ENCODE measurements at regions not wholly inside any gene's neighbourhood (a gene's known extent, or its start where the extent isn't known, plus 50 kb on each side); places are given as distances from the start of the nearest gene placed in this dataset.
A peak's percentile ranks its signal among the peaks of the same experiment; 100 is the strongest.

- Histone ChIP-seq H3K27me3 (no peaks in the 10 kb centered on the region), H3K4me1 (peaks cover 3 to 30% (median 3%) of the 10 kb centered on the region in 3 donors), H3K9me3 (no peaks in the 10 kb centered on the region), H3K36me3 (no peaks in the 10 kb centered on the region), H3K27ac (no peak overlapping the region), H3K4me3 (no peak overlapping the region)
- ATAC-seq, result no peak
- TF ChIP-seq POLR2A (IDR thresholded peaks at IDR 0.05), result no peak
- no peak for TF ChIP-seq POLR2AphosphoS5 (IDR thresholded peaks at IDR 0.05)
- no peak for TF ChIP-seq CTCF (IDR thresholded peaks at IDR 0.05)
- TF ChIP-seq EP300 (IDR thresholded peaks at IDR 0.05), result no peak
- WGBS, 2 donors (ENCODE audit: low coverage in 1 of 2), result 16 to 19% methylated on average over 5 to 6 of the region's 6 CpGs
These were observed 187.9 kb downstream of the KATNAL1 start for GRCh38 chr13:30119476-30119875.

- Histone ChIP-seq H3K36me3 (no peaks in the 10 kb centered on the region), H3K9me3 (no peaks in the 10 kb centered on the region), H3K27me3 (no peaks in the 10 kb centered on the region), H3K4me3 (no peak overlapping the region), H3K4me1 (peaks cover 3 to 47% (median 3%) of the 10 kb centered on the region in 3 donors), H3K27ac (no peak overlapping the region)
- WGBS, 2 donors (ENCODE audit: low coverage in 1 of 2), result 71% methylated on average over 5 of the region's 6 CpGs; no CpG with 5 or more reads in 1 of the 2 donors
- ATAC-seq, result no peak
- TF ChIP-seq POLR2AphosphoS5 (IDR thresholded peaks at IDR 0.05) (no peak), EP300 (IDR thresholded peaks at IDR 0.05) (no peak), POLR2A (IDR thresholded peaks at IDR 0.05) (no peak), CTCF (IDR thresholded peaks at IDR 0.05) (no peak)
These were observed 191.0 kb downstream of the KATNAL1 start for GRCh38 chr13:30116379-30116778.

GRCh38 chr13:30115257-30115600 lies 192.1 kb downstream of the KATNAL1 start:
- peak overlapping the region in 1 of 4 donors; percentile 68 for H3K27ac ChIP-seq
- ATAC-seq, result no peak
- no peaks in the 10 kb centered on the region for H3K27me3 ChIP-seq
- peak overlapping the region in 1 of 2 donors; percentile 74 for H3K4me3 ChIP-seq
- no peaks in the 10 kb centered on the region for H3K36me3 ChIP-seq
- no peaks in the 10 kb centered on the region for H3K9me3 ChIP-seq
- TF ChIP-seq EP300 (IDR thresholded peaks at IDR 0.05) (no peak), CTCF (IDR thresholded peaks at IDR 0.05) (no peak), POLR2A (IDR thresholded peaks at IDR 0.05) (no peak), POLR2AphosphoS5 (IDR thresholded peaks at IDR 0.05) (no peak)
- H3K4me1 ChIP-seq, result peaks cover 3 to 47% (median 3%) of the 10 kb centered on the region in 3 donors
- WGBS, 2 donors (ENCODE audit: low coverage in 1 of 2), result 6 to 19% methylated on average over 8 to 9 of the region's 9 CpGs

GRCh38 chr13:30114571-30115256 lies 192.6 kb downstream of the KATNAL1 start:
- no peaks in the 10 kb centered on the region for H3K9me3 ChIP-seq
- WGBS, 2 donors (ENCODE audit: low coverage in 1 of 2), result 0% methylated on average over 1 of the region's 67 CpGs; no CpG with 5 or more reads in 1 of the 2 donors
- H3K36me3 ChIP-seq, result no peaks in the 10 kb centered on the region
- peak overlapping the region; percentile 34 to 74 for H3K4me3 ChIP-seq
- H3K27me3 ChIP-seq, result no peaks in the 10 kb centered on the region
- TF ChIP-seq CTCF (IDR thresholded peaks at IDR 0.05), result peak; percentile 66 to 94 (median 90)
- TF ChIP-seq POLR2A (IDR thresholded peaks at IDR 0.05), result no peak
- peak overlapping the region in 3 of 4 donors; percentile 49 to 68 (median 68) for H3K27ac ChIP-seq
- peak; percentile 88 for ATAC-seq
- peaks cover 0 to 44% (median 3%) of the 10 kb centered on the region in 3 donors for H3K4me1 ChIP-seq

- no peak for ATAC-seq
- 48 to 55% methylated on average over 8 to 10 of the region's 15 CpGs for WGBS, 2 donors (ENCODE audit: low coverage in 1 of 2)
- no peaks in the 10 kb centered on the region for H3K27me3 ChIP-seq
- H3K4me1 ChIP-seq, result peaks cover 0 to 37% (median 3%) of the 10 kb centered on the region in 3 donors
- TF ChIP-seq POLR2AphosphoS5 (IDR thresholded peaks at IDR 0.05) (no peak), CTCF (IDR thresholded peaks at IDR 0.05) (no peak)
- H3K4me3 ChIP-seq, result peak overlapping the region in 1 of 2 donors; percentile 74
- no peaks in the 10 kb centered on the region for H3K9me3 ChIP-seq
- peak overlapping the region in 3 of 4 donors; percentile 21 to 68 (median 68) for H3K27ac ChIP-seq
- no peaks in the 10 kb centered on the region for H3K36me3 ChIP-seq
These were observed 193.3 kb downstream of the KATNAL1 start for GRCh38 chr13:30113983-30114570.
